ENCODE measurements at regions not wholly inside any gene's neighbourhood (a gene's known extent, or its start where the extent isn't known, plus 50 kb on each side); places are given as distances from the start of the nearest gene placed in this dataset.

DNA sequence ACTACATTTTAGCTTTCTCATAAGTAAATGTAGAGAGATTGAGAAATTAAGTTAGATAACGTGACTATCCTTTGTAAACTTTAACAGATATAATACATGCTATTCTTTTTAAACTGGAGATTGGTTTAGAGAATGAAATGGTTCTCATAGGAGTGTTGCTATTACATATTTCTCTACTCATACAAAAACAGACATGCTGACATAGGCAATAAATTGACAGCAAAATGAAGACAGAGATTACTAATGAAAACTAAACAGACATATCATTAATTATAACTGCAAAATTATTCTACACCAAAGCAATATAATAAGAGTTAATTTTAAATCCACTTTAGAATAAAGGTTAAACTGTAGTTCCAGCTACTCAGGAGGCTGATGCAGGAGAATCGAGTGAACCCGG is 227.6 kb downstream of the CBLN2 start:
- TF ChIP-seq, protein P1, sequence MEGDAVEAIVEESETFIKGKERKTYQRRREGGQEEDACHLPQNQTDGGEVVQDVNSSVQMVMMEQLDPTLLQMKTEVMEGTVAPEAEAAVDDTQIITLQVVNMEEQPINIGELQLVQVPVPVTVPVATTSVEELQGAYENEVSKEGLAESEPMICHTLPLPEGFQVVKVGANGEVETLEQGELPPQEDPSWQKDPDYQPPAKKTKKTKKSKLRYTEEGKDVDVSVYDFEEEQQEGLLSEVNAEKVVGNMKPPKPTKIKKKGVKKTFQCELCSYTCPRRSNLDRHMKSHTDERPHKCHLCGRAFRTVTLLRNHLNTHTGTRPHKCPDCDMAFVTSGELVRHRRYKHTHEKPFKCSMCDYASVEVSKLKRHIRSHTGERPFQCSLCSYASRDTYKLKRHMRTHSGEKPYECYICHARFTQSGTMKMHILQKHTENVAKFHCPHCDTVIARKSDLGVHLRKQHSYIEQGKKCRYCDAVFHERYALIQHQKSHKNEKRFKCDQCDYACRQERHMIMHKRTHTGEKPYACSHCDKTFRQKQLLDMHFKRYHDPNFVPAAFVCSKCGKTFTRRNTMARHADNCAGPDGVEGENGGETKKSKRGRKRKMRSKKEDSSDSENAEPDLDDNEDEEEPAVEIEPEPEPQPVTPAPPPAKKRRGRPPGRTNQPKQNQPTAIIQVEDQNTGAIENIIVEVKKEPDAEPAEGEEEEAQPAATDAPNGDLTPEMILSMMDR (IDR thresholded peaks at IDR 0.05): no peak
- no peak for TF ChIP-seq POLR2A (IDR thresholded peaks at IDR 0.05)

All from uterus (tissue), 2 donors.